RWPE2 (cell line): ENCODE measurements at regions not wholly inside any gene's neighbourhood (a gene's known extent, or its start where the extent isn't known, plus 50 kb on each side); places are given as distances from the start of the nearest gene placed in this dataset.
A peak's percentile ranks its signal among the peaks of the same experiment; 100 is the strongest.

Experiments used
- ATAC-seq: fragments of 200-7000 bp; cut with Tn5 transposase; 3 replicates; pipeline ENCODE4 v1.9.1; 2021; ENCODE audit warnings: low read depth
- DNase-seq: peaks from one replicate; pipeline ENCODE4 v3.0.0-alpha.2; 2020; ENCODE audit warnings: low spot score
- H3K27ac ChIP-seq: fragments of 450-650 bp; 2 replicates; pipeline ENCODE4 v1.5.1; 2017; ENCODE audit warnings: mild to moderate bottlenecking; ENCODE audit not compliant: poor library complexity, severe bottlenecking
- H3K27me3 ChIP-seq: fragments of 250-450 bp; sonication (Bioruptor Pico); 2 replicates; pipeline ENCODE4 v1.5.1; 2021; ENCODE audit warnings: mild to moderate bottlenecking, moderate library complexity; ENCODE audit not compliant: insufficient read depth, poor library complexity, severe bottlenecking
- H3K36me3 ChIP-seq: fragments of 250-450 bp; sonication (Bioruptor Pico); 2 replicates; pipeline ENCODE4 v1.5.1; 2020; ENCODE audit warnings: low read depth, mild to moderate bottlenecking, moderate library complexity
- H3K4me1 ChIP-seq: fragments of 250-450 bp; sonication (Bioruptor Pico); 2 replicates; pipeline ENCODE4 v1.5.1; 2021; ENCODE audit warnings: mild to moderate bottlenecking, moderate library complexity; ENCODE audit not compliant: insufficient read depth, poor library complexity, severe bottlenecking
- H3K4me3 ChIP-seq: fragments of 250-450 bp; sonication (Bioruptor Pico); 2 replicates; pipeline ENCODE4 v1.5.1; 2021; ENCODE audit warnings: mild to moderate bottlenecking, moderate library complexity; ENCODE audit not compliant: severe bottlenecking
- H3K9me3 ChIP-seq: fragments of 250-450 bp; sonication (Bioruptor Pico); 2 replicates; pipeline ENCODE4 v1.5.1; 2021; ENCODE audit warnings: mild to moderate bottlenecking, moderate library complexity; ENCODE audit not compliant: severe bottlenecking
- CTCF ChIP-seq: fragments of 450-650 bp; IDR thresholded peaks from one replicate; pipeline ENCODE4 v1.5.1; 2017; ENCODE audit warnings: mild to moderate bottlenecking, moderate library complexity; ENCODE audit not compliant: poor library complexity, severe bottlenecking

DNA sequence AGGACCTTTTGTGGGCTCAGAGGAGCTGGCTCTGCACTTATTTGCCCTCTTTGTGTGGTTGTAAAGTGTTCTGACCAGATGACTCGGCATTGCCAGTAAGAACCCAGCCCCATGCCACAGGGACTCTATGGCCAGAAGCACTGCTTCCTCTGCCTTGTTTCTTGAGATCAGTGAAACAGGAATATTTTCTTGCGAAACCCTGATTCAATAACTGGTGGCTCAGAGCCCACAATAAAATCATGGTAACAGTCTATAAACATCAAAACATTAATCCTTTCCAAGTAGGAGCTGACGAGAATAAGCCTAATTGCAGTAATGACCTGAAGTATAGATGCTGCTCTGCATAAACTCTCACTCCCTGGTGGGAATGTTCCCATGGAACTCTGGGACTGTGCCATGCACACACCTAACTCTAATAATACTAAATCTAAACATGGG is 344.3 kb downstream of the ZNF608 start:
- Histone ChIP-seq H3K4me1 (no peaks in the 10 kb centered on the region), H3K9me3 (no peaks in the 10 kb centered on the region), H3K36me3 (no peaks in the 10 kb centered on the region), H3K27me3 (no peaks in the 10 kb centered on the region), H3K4me3 (no peak overlapping the region), H3K27ac (no peak overlapping the region)
- no peak for DNase-seq
- TF ChIP-seq CTCF = no peak
- peak; percentile 64 for ATAC-seq

DNA sequence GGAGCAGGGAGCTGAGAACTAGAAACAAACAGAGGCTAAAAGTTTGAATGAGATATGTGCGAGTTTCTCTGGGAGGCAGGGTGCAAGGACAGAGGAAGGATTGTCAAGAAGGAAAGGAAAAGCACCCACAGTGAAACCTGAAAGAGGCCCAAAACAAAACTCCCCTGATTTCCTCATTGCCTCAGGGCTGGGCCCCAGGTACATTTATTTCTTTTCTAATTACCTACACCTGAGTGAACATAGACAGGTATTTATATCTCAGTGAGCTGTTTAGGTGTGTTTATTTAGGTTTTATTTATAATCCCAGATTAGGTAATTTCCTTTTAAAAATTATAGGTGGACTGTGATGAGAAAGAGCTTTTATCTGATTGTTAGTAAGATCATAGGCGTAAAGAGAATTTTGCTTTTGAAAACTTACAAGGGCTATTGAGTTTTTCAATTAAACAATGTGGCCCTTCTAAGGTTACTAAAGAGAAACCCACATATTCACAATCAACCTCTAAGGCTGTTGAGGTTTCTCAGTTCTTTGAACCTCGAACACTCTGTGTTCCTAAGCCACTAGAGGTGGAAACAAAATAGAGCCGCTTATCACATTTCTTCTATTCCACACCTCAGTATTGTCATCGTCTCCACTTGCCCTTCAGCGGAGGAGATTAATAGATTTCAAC is 344.8 kb downstream of the ZNF608 start:
- no peak for DNase-seq
- H3K27ac ChIP-seq = no peak overlapping the region

DNA sequence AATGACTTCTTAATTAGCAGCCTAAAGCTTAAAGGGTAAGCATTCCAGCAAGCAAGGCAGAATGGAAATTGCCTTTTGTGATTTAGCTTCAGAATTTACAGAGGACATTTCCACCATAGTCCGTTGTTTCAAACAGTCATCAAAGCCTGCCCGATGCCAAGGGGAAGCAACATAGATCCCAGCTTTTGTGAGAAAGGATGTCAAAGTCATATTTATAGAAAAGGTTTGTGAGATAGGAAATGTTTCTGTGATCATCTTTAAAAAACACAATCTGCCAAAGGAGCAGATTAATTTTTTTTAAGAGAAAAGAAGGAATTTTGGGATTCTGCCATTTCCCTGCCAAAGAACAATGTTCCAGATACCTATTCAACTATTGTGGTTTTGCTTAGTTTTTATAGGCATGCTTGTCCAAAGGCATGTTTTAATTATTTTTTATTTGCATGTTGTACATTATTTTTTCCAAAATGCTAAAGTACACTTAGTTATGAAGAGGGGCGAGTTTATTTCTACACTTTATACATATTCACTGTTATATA is 346.9 kb downstream of the ZNF608 start:
- Histone ChIP-seq H3K36me3 (no peaks in the 10 kb centered on the region), H3K27me3 (no peaks in the 10 kb centered on the region), H3K27ac (no peak overlapping the region), H3K4me1 (no peaks in the 10 kb centered on the region), H3K4me3 (no peak overlapping the region), H3K9me3 (no peaks in the 10 kb centered on the region)
- TF ChIP-seq CTCF = no peak
- ATAC-seq (no peak), DNase-seq (no peak)

More for the DNA sequence above, 344.8 kb downstream of the ZNF608 start:
- Histone ChIP-seq H3K27me3 (no peaks in the 10 kb centered on the region), H3K36me3 (no peaks in the 10 kb centered on the region), H3K4me1 (no peaks in the 10 kb centered on the region), H3K4me3 (no peak overlapping the region), H3K9me3 (no peaks in the 10 kb centered on the region)
- ATAC-seq = no peak
- TF ChIP-seq CTCF = no peak

DNA sequence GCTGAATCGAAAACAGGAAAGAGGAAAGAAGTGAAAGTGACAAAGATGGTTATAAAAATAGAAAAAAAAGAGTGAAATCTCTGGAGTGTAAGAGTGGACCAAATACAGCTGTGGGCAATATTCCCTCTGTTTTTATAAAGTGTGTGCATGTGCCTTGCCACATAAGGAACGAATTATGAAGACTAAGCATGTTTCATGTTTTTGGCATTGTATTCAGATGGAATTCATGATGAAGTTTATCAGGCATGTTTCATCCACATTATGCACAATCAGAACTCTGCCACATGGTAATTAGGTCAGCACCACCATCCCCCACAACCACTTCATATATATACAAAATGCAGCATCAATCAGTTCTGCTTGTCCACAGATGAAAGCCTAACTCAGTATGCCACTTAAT is 348.0 kb downstream of the ZNF608 start:
- Histone ChIP-seq H3K9me3 (no peaks in the 10 kb centered on the region), H3K27me3 (no peaks in the 10 kb centered on the region)
- ATAC-seq = no peak

More for the DNA sequence above, 348.0 kb downstream of the ZNF608 start:
- DNase-seq = no peak
- Histone ChIP-seq H3K36me3 (no peaks in the 10 kb centered on the region), H3K27ac (no peak overlapping the region), H3K4me1 (no peaks in the 10 kb centered on the region), H3K4me3 (no peak overlapping the region)
- TF ChIP-seq CTCF = no peak
